WTC11 (cell line): ENCODE measurements at regions not wholly inside any gene's neighbourhood (a gene's known extent, or its start where the extent isn't known, plus 50 kb on each side); places are given as distances from the start of the nearest gene placed in this dataset.

ENCODE experiments used
- ATAC-seq: fragments of 200-7000 bp; cut with Tn5 transposase; 2 replicates; pipeline ENCODE4 v1.10.0; 2021; ENCODE audit warnings: mild to moderate bottlenecking, moderate library complexity
- CTCF ChIA-PET: fragments of 300-600 bp; sonication (Branson Sonifier 250); formaldehyde crosslinking; loops from one replicate; lab custom pipeline; 2021; ENCODE audit warnings: antibody characterized with exemption; lab: Charles Lee
- POLR2A ChIA-PET: fragments of 350-600 bp; sonication (Branson Sonifier 250); formaldehyde crosslinking; loops from one replicate; lab custom pipeline; 2021; ENCODE audit warnings: antibody characterized with exemption; lab: Charles Lee
- DNase-seq: peaks from one replicate; pipeline ENCODE4 v3.0.0; 2021; ENCODE audit warnings: low spot score
- H3K27ac Mint-ChIP-seq: 2 replicates; pipeline ENCODE4 v1.8.0; 2021; ENCODE audit warnings: mixed read lengths
- H3K27me3 Mint-ChIP-seq: 2 replicates; pipeline ENCODE4 v1.8.0; 2021; ENCODE audit warnings: low read depth, mild to moderate bottlenecking, moderate library complexity, mixed read lengths
- H3K36me3 Mint-ChIP-seq: 2 replicates; pipeline ENCODE4 v1.8.0; 2021; ENCODE audit warnings: mixed read lengths
- H3K4me1 Mint-ChIP-seq: 2 replicates; pipeline ENCODE4 v1.8.0; 2022; ENCODE audit warnings: mixed read lengths
- H3K4me3 Mint-ChIP-seq: 2 replicates; pipeline ENCODE4 v1.8.0; 2021; ENCODE audit warnings: mild to moderate bottlenecking, moderate library complexity, mixed read lengths
- H3K9me3 Mint-ChIP-seq: 2 replicates; pipeline ENCODE4 v1.8.0; 2021; ENCODE audit warnings: mixed read lengths
- ARID4B ChIP-seq: sonication (generic); formaldehyde crosslinking; IDR thresholded peaks from 2 replicates; pipeline ENCODE4 v1.8.0; 2023; ENCODE audit warnings: missing genetic modification reagents, mild to moderate bottlenecking, borderline replicate concordance
- CBFB ChIP-seq: sonication (generic); formaldehyde crosslinking; IDR thresholded peaks from 2 replicates; pipeline ENCODE4 v1.8.1; 2022; ENCODE audit warnings: mild to moderate bottlenecking, low read depth, missing genetic modification reagents
- CDX4 ChIP-seq: fragments of 250-450 bp; sonication (Bioruptor Pico); IDR thresholded peaks from 2 replicates; pipeline ENCODE4 v1.9.0; 2021; ENCODE audit warnings: moderate library complexity, mild to moderate bottlenecking, inconsistent platforms, borderline replicate concordance
- ELF4 ChIP-seq: sonication (generic); formaldehyde crosslinking; IDR thresholded peaks from 2 replicates; pipeline ENCODE4 v1.8.1; 2022; ENCODE audit warnings: low read depth, mild to moderate bottlenecking, moderate library complexity, missing genetic modification reagents
- FOXK1 ChIP-seq: sonication (generic); formaldehyde crosslinking; IDR thresholded peaks from 2 replicates; pipeline ENCODE4 v1.8.0; 2022; ENCODE audit warnings: mild to moderate bottlenecking, moderate library complexity, missing genetic modification reagents
- GTF2I ChIP-seq: fragments of 250-450 bp; sonication (Bioruptor Pico); conservative IDR thresholded peaks from 2 replicates; pipeline ENCODE4 v1.4.0; 2021; ENCODE audit warnings: mild to moderate bottlenecking
- JAZF1 ChIP-seq: fragments of 250-450 bp; sonication (Bioruptor Pico); IDR thresholded peaks from 2 replicates; pipeline ENCODE4 v1.9.0; 2021; ENCODE audit warnings: moderate library complexity, mild to moderate bottlenecking, inconsistent platforms
- PRRX2 ChIP-seq: fragments of 250-450 bp; sonication (Bioruptor Pico); IDR thresholded peaks from 2 replicates; pipeline ENCODE4 v1.8.0; 2021; ENCODE audit warnings: mild to moderate bottlenecking
- TEAD1 ChIP-seq: sonication (generic); formaldehyde crosslinking; IDR thresholded peaks from 2 replicates; pipeline ENCODE4 v1.8.0; 2022; ENCODE audit warnings: mild to moderate bottlenecking, missing genetic modification reagents
- ZNF121 ChIP-seq: sonication (generic); formaldehyde crosslinking; IDR thresholded peaks from 2 replicates; pipeline ENCODE4 v1.8.0; 2023; ENCODE audit warnings: missing genetic modification reagents
- ZNF219 ChIP-seq: sonication (generic); formaldehyde crosslinking; IDR thresholded peaks from 2 replicates; pipeline ENCODE4 v1.8.0; 2023; ENCODE audit warnings: missing genetic modification reagents, mild to moderate bottlenecking, borderline replicate concordance
- ZNF232 ChIP-seq: sonication (generic); formaldehyde crosslinking; IDR thresholded peaks from 2 replicates; pipeline ENCODE4 v1.8.0; 2022; ENCODE audit warnings: mild to moderate bottlenecking, missing genetic modification reagents
- ZNF416 ChIP-seq: fragments of 250-450 bp; sonication (Bioruptor Pico); IDR thresholded peaks from 2 replicates; pipeline ENCODE4 v1.9.0; 2021; ENCODE audit warnings: mild to moderate bottlenecking, inconsistent platforms
- ZNF512 ChIP-seq: sonication (generic); formaldehyde crosslinking; IDR thresholded peaks from 2 replicates; pipeline ENCODE4 v1.8.1; 2022; ENCODE audit warnings: missing genetic modification reagents, borderline replicate concordance
- TF ChIP-seq, protein P1 (sequence below): sonication (generic); formaldehyde crosslinking; IDR thresholded peaks from 2 replicates; pipeline ENCODE4 v1.8.0; 2023; ENCODE audit warnings: mild to moderate bottlenecking, missing genetic modification reagents
- TF ChIP-seq, protein P2 (sequence below): fragments of 250-450 bp; sonication (Bioruptor Pico); IDR thresholded peaks from 2 replicates; pipeline ENCODE4 v1.9.0; 2021; ENCODE audit warnings: mild to moderate bottlenecking, borderline replicate concordance
- TF ChIP-seq, protein P3 (sequence below): sonication (generic); formaldehyde crosslinking; IDR thresholded peaks from 2 replicates; pipeline ENCODE4 v1.8.1; 2023; ENCODE audit warnings: mild to moderate bottlenecking, missing genetic modification reagents

- no peak overlapping the region for H3K27ac Mint-ChIP-seq
- H3K4me3 Mint-ChIP-seq, result no peak overlapping the region
- ATAC-seq, result no peak
- no peaks in the 10 kb centered on the region for H3K36me3 Mint-ChIP-seq
- no peak for DNase-seq
- POLR2A ChIA-PET, result no interaction called here
- CTCF ChIA-PET, result interaction anchor here (1.3 kb wide), 1 partner anchor 535 kb away, joined by 3 read pairs; no protein-coding TSS in a partner anchor
- H3K27me3 Mint-ChIP-seq, result no peaks in the 10 kb centered on the region
- H3K4me1 Mint-ChIP-seq, result peaks cover 14% of the 10 kb centered on the region
- TF ChIP-seq ZNF512 (CRISPR knock-in tag) (no peak), CDX4 (no peak), ZNF232 (CRISPR knock-in tag) (no peak), ZNF416 (CRISPR knock-in tag) (no peak), ZNF219 (no peak), ELF4 (no peak), ZNF121 (CRISPR knock-in tag) (no peak), GTF2I (CRISPR knock-in tag) (no peak), ARID4B (no peak)
- TF ChIP-seq, protein P1, sequence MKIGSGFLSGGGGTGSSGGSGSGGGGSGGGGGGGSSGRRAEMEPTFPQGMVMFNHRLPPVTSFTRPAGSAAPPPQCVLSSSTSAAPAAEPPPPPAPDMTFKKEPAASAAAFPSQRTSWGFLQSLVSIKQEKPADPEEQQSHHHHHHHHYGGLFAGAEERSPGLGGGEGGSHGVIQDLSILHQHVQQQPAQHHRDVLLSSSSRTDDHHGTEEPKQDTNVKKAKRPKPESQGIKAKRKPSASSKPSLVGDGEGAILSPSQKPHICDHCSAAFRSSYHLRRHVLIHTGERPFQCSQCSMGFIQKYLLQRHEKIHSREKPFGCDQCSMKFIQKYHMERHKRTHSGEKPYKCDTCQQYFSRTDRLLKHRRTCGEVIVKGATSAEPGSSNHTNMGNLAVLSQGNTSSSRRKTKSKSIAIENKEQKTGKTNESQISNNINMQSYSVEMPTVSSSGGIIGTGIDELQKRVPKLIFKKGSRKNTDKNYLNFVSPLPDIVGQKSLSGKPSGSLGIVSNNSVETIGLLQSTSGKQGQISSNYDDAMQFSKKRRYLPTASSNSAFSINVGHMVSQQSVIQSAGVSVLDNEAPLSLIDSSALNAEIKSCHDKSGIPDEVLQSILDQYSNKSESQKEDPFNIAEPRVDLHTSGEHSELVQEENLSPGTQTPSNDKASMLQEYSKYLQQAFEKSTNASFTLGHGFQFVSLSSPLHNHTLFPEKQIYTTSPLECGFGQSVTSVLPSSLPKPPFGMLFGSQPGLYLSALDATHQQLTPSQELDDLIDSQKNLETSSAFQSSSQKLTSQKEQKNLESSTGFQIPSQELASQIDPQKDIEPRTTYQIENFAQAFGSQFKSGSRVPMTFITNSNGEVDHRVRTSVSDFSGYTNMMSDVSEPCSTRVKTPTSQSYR (CRISPR knock-in tag), result no peak
- no peaks in the 10 kb centered on the region for H3K9me3 Mint-ChIP-seq
Measured at GRCh38 chr1:29576510-29576909, 340.2 kb downstream of the PTPRU start.

DNA sequence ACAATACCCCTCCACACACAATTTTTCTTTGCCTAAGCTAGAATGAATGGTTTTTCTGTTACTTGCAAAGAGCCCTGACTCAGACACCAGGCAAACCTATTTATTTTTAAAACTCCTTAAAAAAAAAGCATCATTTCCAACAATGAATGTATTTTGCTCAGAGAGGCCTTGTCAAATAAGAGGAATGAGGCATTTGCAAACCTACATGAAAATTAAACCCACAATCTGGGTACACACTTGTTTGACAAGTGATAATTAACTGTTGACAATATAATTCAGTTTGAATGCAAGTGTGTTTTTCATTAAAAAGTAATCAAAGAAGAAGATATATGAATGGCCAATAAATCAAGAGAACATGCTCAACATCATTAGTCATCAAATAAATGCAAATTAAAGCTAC lies 339.5 kb downstream of the PTPRU start:
- ChIA-PET CTCF (interaction anchor here (1.3 kb wide), 1 partner anchor 536 kb away, joined by 3 read pairs; no protein-coding TSS in a partner anchor), POLR2A (no interaction called here)
- Mint-ChIP-seq H3K4me1 (peaks cover 14% of the 10 kb centered on the region), H3K27ac (no peak overlapping the region), H3K27me3 (no peaks in the 10 kb centered on the region), H3K36me3 (no peaks in the 10 kb centered on the region), H3K4me3 (no peak overlapping the region), H3K9me3 (no peaks in the 10 kb centered on the region)
- no peak for ATAC-seq
- DNase-seq, result no peak
- no peak for TF ChIP-seq JAZF1 (CRISPR knock-in tag)
- TF ChIP-seq GTF2I (CRISPR knock-in tag), result no peak

GRCh38 chr1:29575277-29575676 lies 339.0 kb downstream of the PTPRU start:
- Mint-ChIP-seq H3K27ac (no peak overlapping the region), H3K36me3 (no peaks in the 10 kb centered on the region), H3K9me3 (no peaks in the 10 kb centered on the region), H3K4me1 (peaks cover 14% of the 10 kb centered on the region), H3K4me3 (no peak overlapping the region), H3K27me3 (no peaks in the 10 kb centered on the region)
- POLR2A ChIA-PET, result no interaction called here
- DNase-seq (no peak), ATAC-seq (no peak)
- CTCF ChIA-PET, result no interaction called here
- TF ChIP-seq FOXK1 (CRISPR knock-in tag), result no peak
- TF ChIP-seq, protein P2, sequence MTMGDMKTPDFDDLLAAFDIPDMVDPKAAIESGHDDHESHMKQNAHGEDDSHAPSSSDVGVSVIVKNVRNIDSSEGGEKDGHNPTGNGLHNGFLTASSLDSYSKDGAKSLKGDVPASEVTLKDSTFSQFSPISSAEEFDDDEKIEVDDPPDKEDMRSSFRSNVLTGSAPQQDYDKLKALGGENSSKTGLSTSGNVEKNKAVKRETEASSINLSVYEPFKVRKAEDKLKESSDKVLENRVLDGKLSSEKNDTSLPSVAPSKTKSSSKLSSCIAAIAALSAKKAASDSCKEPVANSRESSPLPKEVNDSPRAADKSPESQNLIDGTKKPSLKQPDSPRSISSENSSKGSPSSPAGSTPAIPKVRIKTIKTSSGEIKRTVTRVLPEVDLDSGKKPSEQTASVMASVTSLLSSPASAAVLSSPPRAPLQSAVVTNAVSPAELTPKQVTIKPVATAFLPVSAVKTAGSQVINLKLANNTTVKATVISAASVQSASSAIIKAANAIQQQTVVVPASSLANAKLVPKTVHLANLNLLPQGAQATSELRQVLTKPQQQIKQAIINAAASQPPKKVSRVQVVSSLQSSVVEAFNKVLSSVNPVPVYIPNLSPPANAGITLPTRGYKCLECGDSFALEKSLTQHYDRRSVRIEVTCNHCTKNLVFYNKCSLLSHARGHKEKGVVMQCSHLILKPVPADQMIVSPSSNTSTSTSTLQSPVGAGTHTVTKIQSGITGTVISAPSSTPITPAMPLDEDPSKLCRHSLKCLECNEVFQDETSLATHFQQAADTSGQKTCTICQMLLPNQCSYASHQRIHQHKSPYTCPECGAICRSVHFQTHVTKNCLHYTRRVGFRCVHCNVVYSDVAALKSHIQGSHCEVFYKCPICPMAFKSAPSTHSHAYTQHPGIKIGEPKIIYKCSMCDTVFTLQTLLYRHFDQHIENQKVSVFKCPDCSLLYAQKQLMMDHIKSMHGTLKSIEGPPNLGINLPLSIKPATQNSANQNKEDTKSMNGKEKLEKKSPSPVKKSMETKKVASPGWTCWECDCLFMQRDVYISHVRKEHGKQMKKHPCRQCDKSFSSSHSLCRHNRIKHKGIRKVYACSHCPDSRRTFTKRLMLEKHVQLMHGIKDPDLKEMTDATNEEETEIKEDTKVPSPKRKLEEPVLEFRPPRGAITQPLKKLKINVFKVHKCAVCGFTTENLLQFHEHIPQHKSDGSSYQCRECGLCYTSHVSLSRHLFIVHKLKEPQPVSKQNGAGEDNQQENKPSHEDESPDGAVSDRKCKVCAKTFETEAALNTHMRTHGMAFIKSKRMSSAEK, result no peak
- no peak for TF ChIP-seq TEAD1 (CRISPR knock-in tag)
- TF ChIP-seq, protein P3, sequence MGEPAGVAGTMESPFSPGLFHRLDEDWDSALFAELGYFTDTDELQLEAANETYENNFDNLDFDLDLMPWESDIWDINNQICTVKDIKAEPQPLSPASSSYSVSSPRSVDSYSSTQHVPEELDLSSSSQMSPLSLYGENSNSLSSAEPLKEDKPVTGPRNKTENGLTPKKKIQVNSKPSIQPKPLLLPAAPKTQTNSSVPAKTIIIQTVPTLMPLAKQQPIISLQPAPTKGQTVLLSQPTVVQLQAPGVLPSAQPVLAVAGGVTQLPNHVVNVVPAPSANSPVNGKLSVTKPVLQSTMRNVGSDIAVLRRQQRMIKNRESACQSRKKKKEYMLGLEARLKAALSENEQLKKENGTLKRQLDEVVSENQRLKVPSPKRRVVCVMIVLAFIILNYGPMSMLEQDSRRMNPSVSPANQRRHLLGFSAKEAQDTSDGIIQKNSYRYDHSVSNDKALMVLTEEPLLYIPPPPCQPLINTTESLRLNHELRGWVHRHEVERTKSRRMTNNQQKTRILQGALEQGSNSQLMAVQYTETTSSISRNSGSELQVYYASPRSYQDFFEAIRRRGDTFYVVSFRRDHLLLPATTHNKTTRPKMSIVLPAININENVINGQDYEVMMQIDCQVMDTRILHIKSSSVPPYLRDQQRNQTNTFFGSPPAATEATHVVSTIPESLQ (CRISPR knock-in tag), result no peak
- TF ChIP-seq PRRX2 (CRISPR knock-in tag), result no peak
- no peak for TF ChIP-seq CBFB
